HEK293T (cell line): ENCODE measurements at regions not wholly inside any gene's neighbourhood (a gene's known extent, or its start where the extent isn't known, plus 50 kb on each side); places are given as distances from the start of the nearest gene placed in this dataset.

Experiments
- CTCF ChIA-PET: fragments of 350-600 bp; formaldehyde crosslinking; extraction: SDS; loops from one replicate; lab custom pipeline; 2021; ENCODE audit warnings: antibody characterized with exemption, inconsistent platforms; lab: Yijun Ruan, JAX
- POLR2A ChIA-PET: fragments of 350-600 bp; formaldehyde crosslinking; extraction: SDS; loops from one replicate; lab custom pipeline; 2020; ENCODE audit warnings: antibody characterized with exemption, inconsistent platforms; lab: Yijun Ruan, JAX
- DNase-seq: peaks from one replicate; pipeline ENCODE4 v3.0.0; 2012; ENCODE audit warnings: mixed read lengths; ENCODE audit errors: extremely low spot score
- ARNT ChIP-seq: fragments of 450-650 bp; IDR thresholded peaks from 2 replicates; pipeline ENCODE4 v1.6.1; 2017; ENCODE audit warnings: mild to moderate bottlenecking
- BHLHE40 ChIP-seq: fragments of 450-650 bp; IDR thresholded peaks from 2 replicates; pipeline ENCODE4 v1.6.1; 2016; ENCODE audit warnings: mild to moderate bottlenecking, moderate library complexity, borderline replicate concordance
- CTBP1 ChIP-seq: fragments of 450-650 bp; IDR thresholded peaks from 2 replicates; pipeline ENCODE4 v1.6.1; 2016; ENCODE audit warnings: borderline replicate concordance
- ELF4 ChIP-seq: fragments of 450-650 bp; IDR thresholded peaks from 2 replicates; pipeline ENCODE4 v1.6.1; 2017; ENCODE audit warnings: antibody characterized with exemption
- FOXA1 ChIP-seq: fragments of 450-650 bp; IDR thresholded peaks from 2 replicates; pipeline ENCODE4 v1.6.1; 2016; ENCODE audit warnings: mild to moderate bottlenecking
- FOXK2 ChIP-seq: fragments of 450-650 bp; IDR thresholded peaks from 2 replicates; pipeline ENCODE4 v1.6.1; 2016; ENCODE audit warnings: mild to moderate bottlenecking
- FOXM1 ChIP-seq: fragments of 450-650 bp; IDR thresholded peaks from 2 replicates; pipeline ENCODE4 v1.6.1; 2017; ENCODE audit warnings: mild to moderate bottlenecking, borderline replicate concordance
- HDGF ChIP-seq: fragments of 450-650 bp; IDR thresholded peaks from 2 replicates; pipeline ENCODE4 v1.6.1; 2017; ENCODE audit warnings: antibody characterized with exemption, borderline replicate concordance
- L3MBTL2 ChIP-seq: fragments of 450-650 bp; conservative IDR thresholded peaks from 2 replicates; pipeline ENCODE4 v1.6.1; 2016; ENCODE audit warnings: mild to moderate bottlenecking
- LEF1 ChIP-seq: fragments of 450-650 bp; IDR thresholded peaks from 2 replicates; pipeline ENCODE4 v1.6.1; 2017; ENCODE audit warnings: mild to moderate bottlenecking, borderline replicate concordance
- NFRKB ChIP-seq: fragments of 450-650 bp; IDR thresholded peaks from 2 replicates; pipeline ENCODE4 v1.6.1; 2016; ENCODE audit warnings: mild to moderate bottlenecking, moderate library complexity
- PKNOX1 ChIP-seq: fragments of 450-650 bp; IDR thresholded peaks from 2 replicates; pipeline ENCODE4 v1.6.1; 2016
- SP1 ChIP-seq: fragments of 450-650 bp; IDR thresholded peaks from 2 replicates; pipeline ENCODE4 v1.6.1; 2017
- SUZ12 ChIP-seq: fragments of 450-650 bp; IDR thresholded peaks from 2 replicates; pipeline ENCODE4 v1.6.1; 2016; ENCODE audit warnings: mild to moderate bottlenecking
- TARDBP ChIP-seq: fragments of 450-650 bp; IDR thresholded peaks from 2 replicates; pipeline ENCODE4 v1.6.1; 2016
- ZNF384 ChIP-seq: fragments of 450-650 bp; IDR thresholded peaks from 2 replicates; pipeline ENCODE4 v1.6.1; 2016

- DNase-seq = no peak
- ChIA-PET CTCF (no interaction called here), POLR2A (no interaction called here)
- no peak for TF ChIP-seq ZNF384
- no peak for TF ChIP-seq BHLHE40
- no peak for TF ChIP-seq L3MBTL2
- no peak for TF ChIP-seq FOXK2
- TF ChIP-seq TARDBP = no peak
- TF ChIP-seq FOXM1 = no peak
- no peak for TF ChIP-seq LEF1
- no peak for TF ChIP-seq SUZ12
- no peak for TF ChIP-seq ELF4
- TF ChIP-seq SP1 = no peak
- no peak for TF ChIP-seq CTBP1
- no peak for TF ChIP-seq NFRKB
- no peak for TF ChIP-seq ARNT
- TF ChIP-seq FOXA1 = no peak
- TF ChIP-seq PKNOX1 = no peak
- TF ChIP-seq HDGF = no peak
These were observed 555.7 kb upstream of the ANO3 start for GRCh38 chr11:25776238-25776637.

GRCh38 chr11:25777343-25777742, 554.6 kb upstream of the ANO3 start:
- TF ChIP-seq TARDBP = no peak
- no peak for TF ChIP-seq BHLHE40
- TF ChIP-seq ELF4 = no peak
- TF ChIP-seq FOXA1 = no peak
- TF ChIP-seq HDGF = no peak
- no peak for TF ChIP-seq ZNF384
- TF ChIP-seq FOXM1 = no peak
- TF ChIP-seq SUZ12 = no peak
- TF ChIP-seq LEF1 = no peak
- TF ChIP-seq SP1 = no peak
- TF ChIP-seq PKNOX1 = no peak
- TF ChIP-seq NFRKB = no peak
- no peak for TF ChIP-seq CTBP1
- TF ChIP-seq FOXK2 = no peak
- TF ChIP-seq L3MBTL2 = no peak
- TF ChIP-seq ARNT = no peak
- ChIA-PET CTCF (interaction anchor here (0.7 kb wide), 1 partner anchor 307 kb away, joined by 4 read pairs; no protein-coding TSS in a partner anchor), POLR2A (no interaction called here)
- no peak for DNase-seq

- no peak for TF ChIP-seq NFRKB
- no peak for TF ChIP-seq L3MBTL2
- TF ChIP-seq LEF1 = no peak
- TF ChIP-seq HDGF = no peak
- TF ChIP-seq ELF4 = no peak
- TF ChIP-seq PKNOX1 = no peak
- no peak for TF ChIP-seq FOXK2
- no peak for TF ChIP-seq SUZ12
- TF ChIP-seq CTBP1 = no peak
- TF ChIP-seq ZNF384 = no peak
- ChIA-PET CTCF (no interaction called here), POLR2A (no interaction called here)
- no peak for DNase-seq
These were observed 552.9 kb upstream of the ANO3 start for GRCh38 chr11:25779033-25779432.

DNA sequence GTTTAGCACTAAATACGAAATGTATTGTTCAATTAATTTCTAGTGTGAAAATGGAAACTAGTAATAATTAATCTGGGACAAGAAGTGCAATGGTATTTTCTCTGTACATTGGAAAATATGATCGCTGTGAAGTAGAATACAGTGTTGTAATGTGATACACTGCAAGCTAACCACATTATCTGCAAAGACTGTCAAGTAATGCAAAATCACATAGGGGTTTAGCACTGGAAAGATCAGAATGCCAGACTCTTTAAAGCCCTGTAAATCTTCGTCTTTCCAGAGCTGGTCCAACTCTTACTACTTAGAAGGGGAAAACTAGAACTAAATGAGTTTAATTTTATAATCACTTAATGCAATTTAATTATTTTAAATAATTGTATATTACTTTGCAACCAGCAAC, 544.5 kb upstream of the ANO3 start:
- TF ChIP-seq LEF1 = no peak
- no peak for TF ChIP-seq BHLHE40
- no peak for TF ChIP-seq NFRKB
- TF ChIP-seq ZNF384 = no peak
- TF ChIP-seq FOXK2 = no peak
- TF ChIP-seq SUZ12 = no peak
- no peak for TF ChIP-seq SP1
- TF ChIP-seq FOXA1 = no peak
- no peak for TF ChIP-seq PKNOX1
- TF ChIP-seq L3MBTL2 = no peak
- no peak for TF ChIP-seq ARNT
- TF ChIP-seq HDGF = no peak
- no peak for DNase-seq
- POLR2A ChIA-PET = no interaction called here
- CTCF ChIA-PET = no interaction called here

DNA sequence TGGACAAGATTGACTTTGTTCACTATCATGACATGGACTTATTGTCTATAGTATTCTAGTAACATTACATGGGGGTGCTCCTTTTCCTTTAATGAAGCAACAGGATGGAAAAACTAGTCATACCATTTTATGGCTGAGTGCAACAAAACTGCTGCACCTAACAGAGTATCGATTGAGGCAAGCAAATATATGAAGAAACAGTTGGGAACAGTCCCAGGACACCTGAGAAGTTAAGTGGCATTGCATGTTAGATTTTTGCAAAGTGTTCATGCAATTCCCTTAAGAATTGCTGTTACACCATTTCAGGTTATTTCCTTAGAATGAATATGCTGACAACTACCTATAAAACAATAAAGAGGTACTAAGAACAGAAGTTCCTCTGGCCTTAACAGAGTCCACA, 541.5 kb upstream of the ANO3 start:
- ChIA-PET CTCF (no interaction called here), POLR2A (no interaction called here)
- TF ChIP-seq ARNT (no peak), FOXA1 (no peak), HDGF (no peak)
- DNase-seq = no peak

DNA sequence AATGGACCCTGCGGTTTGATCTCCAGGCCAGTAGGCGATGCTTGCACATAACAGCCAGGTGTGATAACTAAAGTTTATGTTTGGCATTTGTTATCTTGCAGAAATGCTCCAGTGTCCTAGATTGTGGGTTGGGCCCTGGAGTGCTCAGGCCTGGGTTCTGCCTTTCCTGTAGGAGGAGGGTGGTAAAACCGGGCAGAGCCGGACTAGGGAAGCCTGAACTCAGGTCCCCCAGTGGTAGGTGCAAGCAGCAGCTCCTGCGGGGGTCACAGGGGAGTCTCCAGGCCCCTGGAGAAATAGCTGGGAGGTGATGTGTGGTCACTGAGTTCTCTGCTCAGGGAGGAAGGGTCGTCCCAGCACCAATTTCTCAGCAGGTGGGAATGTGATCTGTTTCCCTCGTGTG, 538.3 kb upstream of the ANO3 start:
- CTCF ChIA-PET = no interaction called here
- POLR2A ChIA-PET = no interaction called here
- TF ChIP-seq FOXA1 (no peak), ELF4 (no peak), ARNT (no peak), SP1 (no peak), LEF1 (no peak), NFRKB (no peak), HDGF (no peak), L3MBTL2 (no peak), PKNOX1 (no peak), BHLHE40 (no peak), FOXM1 (no peak), SUZ12 (no peak), CTBP1 (no peak), TARDBP (no peak), FOXK2 (no peak), ZNF384 (no peak)
- no peak for DNase-seq
